COLO668 (cell line): ENCODE measurements at regions not wholly inside any gene's neighbourhood (a gene's known extent, or its start where the extent isn't known, plus 50 kb on each side); places are given as distances from the start of the nearest gene placed in this dataset.

ENCODE experiments used
- DNase-seq: peaks from one replicate; lab custom pipeline; 2025; ENCODE audit not compliant: unreplicated experiment; lab: John Stamatoyannopoulos, UW

GRCh38 chr14:48914921-48915320 lies 671.3 kb downstream of the RPS29 start:
- no peak for DNase-seq

DNA sequence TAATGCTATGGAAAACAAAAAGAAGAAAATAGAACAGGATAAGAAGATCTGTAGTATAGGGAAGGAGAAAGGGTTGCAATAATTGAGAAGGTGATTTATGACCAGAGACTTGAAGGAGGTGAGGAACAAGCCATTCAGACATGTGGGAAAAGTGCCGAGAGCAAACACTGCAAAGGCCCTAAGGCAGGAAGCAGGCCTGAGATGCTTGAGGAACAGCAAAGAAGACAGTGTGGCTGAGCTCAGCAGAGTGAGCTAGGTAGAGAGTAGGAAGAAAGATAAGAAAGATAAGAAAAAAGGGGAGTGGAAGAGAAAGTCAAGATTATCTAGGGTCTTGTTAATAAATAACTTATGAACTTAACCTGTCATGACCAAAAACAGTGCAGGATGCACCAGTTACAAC lies 671.8 kb downstream of the RPS29 start:
- DNase-seq = no peak

GRCh38 chr14:48900565-48900964 lies 685.6 kb downstream of the RPS29 start:
- DNase-seq = no peak

- DNase-seq = no peak
Observed at GRCh38 chr14:48890333-48890732, 695.8 kb downstream of the RPS29 start.

- no peak for DNase-seq
Observed at GRCh38 chr14:48876806-48877340, 709.3 kb downstream of the RPS29 start.

GRCh38 chr14:48874711-48875110 lies 711.5 kb downstream of the RPS29 start:
- DNase-seq = no peak

DNA sequence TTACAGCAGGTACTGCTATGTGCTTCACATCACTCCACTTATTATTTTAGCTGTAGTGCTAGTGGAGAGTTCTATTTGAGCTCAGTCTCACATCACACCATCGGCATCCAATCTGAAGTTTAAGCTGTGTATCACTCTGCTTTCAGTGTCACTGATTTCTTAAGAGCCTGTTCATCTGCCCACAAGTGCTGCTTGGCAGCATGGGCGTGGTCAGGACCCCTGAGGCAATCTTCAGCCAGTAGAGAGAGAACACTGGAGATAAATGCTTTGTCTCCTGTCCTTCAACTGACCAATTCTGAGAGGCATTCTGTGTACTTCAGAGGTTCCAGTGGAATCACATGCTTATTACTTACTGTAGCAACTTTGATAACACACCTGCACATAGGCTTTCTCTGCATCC lies 728.8 kb downstream of the RPS29 start:
- DNase-seq = no peak

GRCh38 chr14:48853159-48853558 lies 733.0 kb downstream of the RPS29 start:
- DNase-seq = no peak

- no peak for DNase-seq
Observed at GRCh38 chr14:48849741-48850322, 736.3 kb downstream of the RPS29 start.

GRCh38 chr14:48842785-48843184 lies 743.4 kb downstream of the RPS29 start:
- DNase-seq = no peak

DNA sequence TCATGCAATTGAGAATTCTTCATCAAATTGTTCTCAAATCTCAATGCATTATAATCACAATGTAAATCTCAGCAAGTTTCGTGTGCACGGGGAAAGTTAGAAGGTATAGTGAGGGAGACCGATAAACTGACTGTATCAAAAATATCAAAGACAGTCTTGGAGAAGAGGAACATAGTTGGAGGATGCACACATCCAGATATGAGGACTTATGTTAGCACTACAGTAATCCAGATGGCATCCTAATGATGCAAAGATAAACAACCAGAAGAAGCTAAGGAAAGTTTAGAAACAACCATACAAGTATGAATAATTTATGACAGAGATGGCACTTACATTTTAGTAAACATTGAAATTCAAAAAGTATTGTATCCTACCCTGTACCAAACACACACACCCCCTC lies 760.1 kb downstream of the RPS29 start:
- no peak for DNase-seq

GRCh38 chr14:48814562-48814961 lies 771.6 kb downstream of the RPS29 start:
- DNase-seq = no peak

GRCh38 chr14:48805315-48805714 lies 780.9 kb downstream of the RPS29 start:
- DNase-seq = no peak

DNA sequence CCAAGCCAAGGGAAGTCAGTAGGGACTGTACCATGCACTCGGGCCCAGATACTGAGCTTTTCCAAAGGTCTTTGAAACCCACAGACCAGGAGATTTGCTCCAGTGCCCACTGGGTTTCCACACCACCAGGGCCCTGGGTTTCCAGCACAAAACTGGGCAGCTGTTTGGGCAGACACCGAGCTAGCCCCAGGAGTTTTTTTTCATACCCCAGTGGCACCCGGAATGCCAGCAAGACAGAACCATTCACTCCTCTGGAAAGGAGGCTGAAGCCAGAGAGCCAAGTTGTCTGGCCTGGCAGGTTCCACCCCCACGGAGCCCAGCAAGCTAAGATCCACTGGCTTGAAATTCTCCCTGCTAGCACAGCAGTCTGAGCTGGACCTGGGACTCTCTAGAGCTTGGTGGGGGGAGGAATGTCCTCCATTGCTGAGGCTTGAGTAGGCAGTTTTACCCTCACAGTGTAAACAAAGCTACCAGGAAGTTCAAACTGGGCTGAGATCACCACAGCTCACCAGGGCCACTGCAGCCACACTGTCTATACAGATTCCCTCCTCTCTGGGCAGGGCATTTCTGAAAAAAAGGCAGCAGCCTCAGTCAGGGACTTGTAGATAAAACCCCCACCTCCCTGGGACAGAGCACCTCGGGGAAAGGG lies 793.7 kb downstream of the RPS29 start:
- no peak for DNase-seq

DNA sequence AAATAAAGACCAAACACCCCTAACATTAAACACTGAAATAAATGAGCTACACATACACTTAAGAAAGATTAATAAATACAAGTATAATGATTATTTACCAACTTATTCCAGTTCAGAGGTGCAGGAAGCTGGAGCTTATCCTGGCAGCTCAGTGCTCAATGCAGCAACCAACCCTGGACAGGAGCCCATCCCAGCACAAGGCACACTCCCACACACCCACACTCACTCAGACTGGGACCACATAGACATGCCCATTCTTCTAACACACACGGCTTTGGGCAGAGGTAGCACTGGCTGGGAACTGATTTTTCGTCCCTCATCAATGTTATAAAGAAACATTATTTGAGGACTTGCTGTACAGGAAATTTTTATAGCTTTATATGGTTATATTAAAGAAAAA lies 797.4 kb downstream of the RPS29 start:
- no peak for DNase-seq

DNA sequence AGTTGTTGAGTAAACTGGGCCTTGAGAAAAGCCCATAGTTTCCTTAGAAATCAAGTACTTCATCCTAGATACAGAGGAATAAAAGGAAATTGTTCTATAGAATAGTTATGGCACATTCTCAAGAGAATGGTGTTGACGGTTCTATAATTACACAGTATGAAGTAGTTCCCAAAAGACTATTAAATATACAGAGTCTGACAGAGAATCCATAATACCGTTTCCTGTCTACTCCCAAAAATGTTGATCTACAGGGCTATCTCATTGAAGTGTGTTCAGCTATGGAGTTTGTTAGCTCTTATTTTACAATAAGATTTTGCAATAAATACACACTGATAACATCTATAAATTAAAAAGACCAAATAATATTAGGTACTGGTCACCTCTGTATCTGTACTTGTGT lies 799.7 kb downstream of the RPS29 start:
- no peak for DNase-seq

GRCh38 chr14:48771717-48772116 lies 814.5 kb downstream of the RPS29 start:
- no peak for DNase-seq

DNA sequence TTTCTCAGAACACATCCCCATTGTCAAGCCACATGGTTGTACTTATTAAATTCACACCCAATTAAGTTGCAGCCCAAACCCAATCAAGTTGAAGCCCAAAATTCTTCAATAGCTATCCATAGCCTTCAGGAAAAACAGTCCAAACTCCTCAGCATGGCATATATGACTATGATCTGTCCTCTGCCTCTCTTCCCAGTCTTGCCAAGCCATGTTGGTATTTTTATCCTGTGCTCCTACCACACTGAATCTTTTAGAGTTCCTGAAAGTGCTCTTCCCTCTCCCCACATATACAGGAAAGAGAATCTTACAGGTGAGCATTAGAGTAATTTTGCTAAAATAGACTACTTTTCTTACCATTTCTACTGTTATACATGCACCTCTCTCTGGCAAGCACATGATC lies 834.9 kb downstream of the RPS29 start:
- no peak for DNase-seq

DNA sequence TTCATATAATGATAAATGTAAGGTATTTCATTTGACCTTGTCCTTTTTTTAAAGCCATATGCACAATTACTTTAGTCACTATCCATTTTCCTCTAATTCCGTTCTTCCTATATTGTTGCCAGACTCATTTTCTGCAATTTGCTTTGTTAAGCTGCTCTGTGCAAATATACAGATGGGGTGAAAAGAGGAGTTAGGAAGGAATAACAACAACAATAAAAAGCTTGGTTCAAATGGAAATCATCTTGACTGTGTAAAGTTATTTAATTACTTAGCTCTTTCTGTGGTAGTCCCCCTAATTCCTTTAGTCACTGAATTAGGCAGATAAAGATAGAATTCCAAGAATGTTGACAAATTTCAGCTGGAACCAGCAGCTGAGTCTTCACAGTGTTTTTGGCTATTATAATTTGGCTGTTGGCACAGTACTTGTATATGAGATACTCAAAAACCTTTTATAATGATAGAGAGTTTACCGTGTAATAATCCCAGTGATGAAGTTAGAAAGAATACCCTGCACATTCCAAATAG lies 838.0 kb downstream of the RPS29 start:
- DNase-seq = no peak

DNA sequence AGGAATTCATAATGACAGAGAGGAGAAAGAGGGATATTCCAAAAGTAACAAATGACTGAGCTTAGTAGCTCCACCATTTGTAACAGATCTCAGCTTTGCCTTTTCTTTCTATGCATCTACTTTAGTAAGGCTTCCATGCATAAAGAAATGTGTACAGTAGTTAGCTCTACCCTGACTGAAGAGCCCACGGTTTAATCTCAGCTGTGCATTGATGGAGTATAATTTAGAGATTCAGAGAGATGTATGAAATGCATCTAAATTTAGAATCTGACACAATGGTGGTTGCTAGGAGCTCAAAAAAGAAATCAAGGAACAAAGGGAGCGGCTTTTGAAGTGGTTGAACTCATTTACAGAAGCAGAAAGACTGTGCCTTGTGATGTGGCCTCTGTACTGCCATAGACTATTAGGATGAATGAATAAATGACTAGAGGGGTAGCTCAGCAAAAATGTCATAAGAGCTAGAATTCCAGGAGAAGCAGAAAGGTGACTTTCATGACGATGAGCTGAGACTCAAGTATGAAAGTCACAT lies 838.6 kb downstream of the RPS29 start:
- no peak for DNase-seq

GRCh38 chr14:48744202-48744601 lies 842.0 kb downstream of the RPS29 start:
- no peak for DNase-seq

DNA sequence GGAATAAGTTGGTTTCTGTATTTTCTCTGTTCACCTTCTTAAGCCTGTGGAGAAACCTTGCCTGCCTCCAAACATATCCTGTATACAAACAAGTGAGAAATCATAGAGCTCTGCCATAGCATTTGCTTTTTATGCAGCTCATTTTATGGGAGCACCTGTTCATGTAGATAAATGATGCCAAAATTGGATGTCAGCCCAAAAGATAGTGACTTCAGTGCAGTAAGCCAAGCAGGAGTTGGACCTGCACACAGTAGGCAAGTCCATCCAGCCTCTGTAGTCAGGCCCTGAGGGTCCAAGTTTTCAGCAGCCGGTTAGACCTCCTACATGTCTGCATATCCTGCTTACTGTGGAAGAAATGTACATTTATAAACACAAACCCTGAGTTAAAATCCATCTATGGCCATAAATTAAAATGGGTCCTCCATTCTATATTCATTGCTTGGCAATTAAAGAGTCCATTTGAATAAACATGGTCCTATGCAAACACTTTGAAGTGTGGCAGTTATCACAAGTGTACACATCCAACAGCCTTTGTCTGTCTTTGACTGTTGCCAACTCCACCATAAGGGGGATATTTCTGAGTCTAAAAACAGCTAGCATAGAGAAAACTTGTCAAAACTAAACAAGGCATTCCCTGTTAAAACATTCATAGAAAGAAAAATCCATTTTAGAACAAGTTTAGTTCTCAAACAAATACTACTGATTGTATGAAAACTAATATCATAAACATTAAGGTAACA lies 847.8 kb downstream of the RPS29 start:
- no peak for DNase-seq
